Endothelial cell of umbilical vein (primary cell): ENCODE measurements at regions not wholly inside any gene's neighbourhood (a gene's known extent, or its start where the extent isn't known, plus 50 kb on each side); places are given as distances from the start of the nearest gene placed in this dataset.
A peak's percentile ranks its signal among the peaks of the same experiment; 100 is the strongest.

ENCODE experiments used
- BruUV-seq: library from RNA; stranded (reverse); fragments of 400-500 nt; replicated peaks from 2 replicates; lab custom pipeline; 2021; lab: Mats Ljungman, UMichigan
- CTCF ChIA-PET: fragments of 300-600, 350-600 bp; sonication (Branson Sonifier 250); formaldehyde crosslinking; loops from one replicate; lab custom pipeline; 2021; ENCODE audit warnings: antibody characterized with exemption, inconsistent platforms; lab: Charles Lee
- POLR2A ChIA-PET: fragments of 300-600, 350-600 bp; sonication (Branson Sonifier 250); formaldehyde crosslinking; loops from one replicate; lab custom pipeline; 2021; ENCODE audit warnings: antibody characterized with exemption, inconsistent platforms; lab: Charles Lee
- DNase-seq: peaks from one replicate; pipeline ENCODE4 v3.0.0-alpha.2; 2011; ENCODE audit warnings: low read depth, low spot score
- FAIRE-seq: peaks from 2 replicates; lab custom pipeline; 2011; peaks lifted over from hg19 to GRCh38; lab: Jason Lieb, UNC
- H2AFZ ChIP-seq: 2 replicates; pipeline ENCODE4 v1.6.0; 2012; ENCODE audit warnings: low read depth, low read length, control low read depth, inconsistent platforms
- H3K27ac ChIP-seq: 2 replicates; pipeline ENCODE4 v1.5.1; 2011; ENCODE audit warnings: low read depth, mild to moderate bottlenecking, control low read depth, low read length, moderate library complexity; ENCODE audit not compliant: insufficient read depth
- H3K27me3 ChIP-seq, 2 experiments: 2 replicates each; pipeline versions ENCODE4 v1.6.0 to v1.6.1; 2011; ENCODE audit warnings: low read length in 2 of 2, mixed read lengths in 1 of 2; ENCODE audit not compliant: control insufficient read depth in 2 of 2, insufficient read depth in 2 of 2
- H3K36me3 ChIP-seq, 2 experiments: 2 replicates in 1 of 2; 3 replicates in 1 of 2; pipeline ENCODE4 v1.5.1; 2011; ENCODE audit warnings: low read length in 2 of 2, mild to moderate bottlenecking in 1 of 2, moderate library complexity in 1 of 2; ENCODE audit not compliant: control insufficient read depth in 2 of 2, insufficient read depth in 2 of 2; ENCODE audit errors: extremely low read depth in 1 of 2
- H3K4me1 ChIP-seq: 3 replicates; pipeline ENCODE4 v1.5.1; 2011; ENCODE audit warnings: mild to moderate bottlenecking, low read length; ENCODE audit not compliant: control insufficient read depth, insufficient read depth; ENCODE audit errors: extremely low read depth
- H3K4me2 ChIP-seq: 2 replicates; pipeline ENCODE4 v1.6.1; 2011; ENCODE audit warnings: low read length, control low read depth, mixed read lengths; ENCODE audit not compliant: insufficient read depth
- H3K4me3 ChIP-seq, 3 experiments: fragments of 200-600 bp in 1 of 3; sonication (generic), shearing (Covaris generic) in 1 of 3; replicated peaks in 1 of 3; 2 replicates each; pipeline ENCODE4 v1.5.1; 2011 to 2016; ENCODE audit warnings: control low read depth in 3 of 3, low read length in 3 of 3, mild to moderate bottlenecking in 2 of 3, inconsistent platforms in 1 of 3, low read depth in 1 of 3, moderate library complexity in 1 of 3; ENCODE audit not compliant: insufficient read depth in 1 of 3
- H3K79me2 ChIP-seq: 2 replicates; pipeline ENCODE4 v1.6.0; 2012; ENCODE audit warnings: low read length, inconsistent platforms; ENCODE audit not compliant: control insufficient read depth, insufficient read depth
- H3K9ac ChIP-seq: replicated peaks from 2 replicates; pipeline ENCODE3; 2011; ENCODE audit warnings: low read length, control low read depth; ENCODE audit not compliant: insufficient read depth; ENCODE audit errors: extremely low read depth
- H3K9me1 ChIP-seq: replicated peaks from 3 replicates; pipeline ENCODE4 v1.6.0; 2011; ENCODE audit warnings: mild to moderate bottlenecking, low read length; ENCODE audit not compliant: control insufficient read depth, insufficient read depth; ENCODE audit errors: extremely low read depth
- H3K9me3 ChIP-seq: replicated peaks from 2 replicates; pipeline ENCODE4 v1.5.1; 2012; ENCODE audit warnings: low read length, inconsistent platforms; ENCODE audit not compliant: control insufficient read depth, insufficient read depth
- H4K20me1 ChIP-seq: replicated peaks from 2 replicates; pipeline ENCODE3; 2011; ENCODE audit warnings: mild to moderate bottlenecking, low read length; ENCODE audit not compliant: control insufficient read depth, insufficient read depth; ENCODE audit errors: extremely low read depth
- CTCF ChIP-seq, 2 donors: IDR thresholded peaks; 1 replicate in 1 of 2; 2 replicates in 1 of 2; pipeline ENCODE4 v1.5.1; 2011; ENCODE audit warnings: low read length in 2 of 2, mild to moderate bottlenecking in 2 of 2, moderate library complexity in 2 of 2, control low read depth in 1 of 2, inconsistent platforms in 1 of 2, low read depth in 1 of 2; ENCODE audit not compliant: insufficient read depth in 1 of 2; ENCODE audit errors: extremely low read depth in 1 of 2
- EZH2 ChIP-seq: IDR thresholded peaks from 2 replicates; pipeline ENCODE4 v1.6.1; 2012; ENCODE audit warnings: borderline replicate concordance, low read depth, mild to moderate bottlenecking, moderate library complexity, low read length, inconsistent platforms; ENCODE audit not compliant: severe bottlenecking
- FOS ChIP-seq: IDR thresholded peaks from 2 replicates; pipeline ENCODE4 v1.6.1; 2011; ENCODE audit warnings: mild to moderate bottlenecking, low read length, moderate library complexity, borderline replicate concordance; ENCODE audit not compliant: insufficient read depth
- GATA2 ChIP-seq: IDR thresholded peaks from 2 replicates; pipeline ENCODE4 v1.7.0; 2011; ENCODE audit warnings: low read depth, mild to moderate bottlenecking, moderate library complexity, mixed read lengths, low read length; ENCODE audit not compliant: insufficient read length, insufficient read depth
- JUN ChIP-seq: IDR thresholded peaks from 2 replicates; pipeline ENCODE4 v1.6.1; 2011; ENCODE audit warnings: borderline replicate concordance, low read depth; ENCODE audit not compliant: insufficient read length, insufficient read depth
- MYC ChIP-seq: IDR thresholded peaks from one replicate; pipeline ENCODE4 v1.6.1; 2011; ENCODE audit warnings: mild to moderate bottlenecking, low read depth, low read length
- POLR2A ChIP-seq: IDR thresholded peaks from 2 replicates; pipeline ENCODE4 v1.6.1; 2012; ENCODE audit warnings: low read depth, mild to moderate bottlenecking, control low read depth, low read length
- POLR2AphosphoS5 ChIP-seq: IDR thresholded peaks from 2 replicates; pipeline ENCODE4 v1.6.1; 2012; ENCODE audit warnings: low read depth, mild to moderate bottlenecking, control low read depth, low read length, moderate library complexity; ENCODE audit not compliant: insufficient read depth
- dilution Hi-C: fragments of 300-500 bp; cut with MboI; formaldehyde crosslinking; loops from one replicate; pipeline ENCODE4 v1.15.0; 2019; ENCODE audit warnings: low sequenced_read_pairs; ENCODE audit not compliant: extremely low pct_ligation_motif_present
- intact Hi-C: fragments of 100-400 bp; cut with micrococcal nuclease; formaldehyde crosslinking; loops from one replicate; pipeline ENCODE4 v1.10.0; 2022
- TF ChIP-seq, protein P1 (sequence below): IDR thresholded peaks from 2 replicates; pipeline ENCODE4 v1.6.1; 2011; ENCODE audit not compliant: insufficient read depth, insufficient read length

DNA sequence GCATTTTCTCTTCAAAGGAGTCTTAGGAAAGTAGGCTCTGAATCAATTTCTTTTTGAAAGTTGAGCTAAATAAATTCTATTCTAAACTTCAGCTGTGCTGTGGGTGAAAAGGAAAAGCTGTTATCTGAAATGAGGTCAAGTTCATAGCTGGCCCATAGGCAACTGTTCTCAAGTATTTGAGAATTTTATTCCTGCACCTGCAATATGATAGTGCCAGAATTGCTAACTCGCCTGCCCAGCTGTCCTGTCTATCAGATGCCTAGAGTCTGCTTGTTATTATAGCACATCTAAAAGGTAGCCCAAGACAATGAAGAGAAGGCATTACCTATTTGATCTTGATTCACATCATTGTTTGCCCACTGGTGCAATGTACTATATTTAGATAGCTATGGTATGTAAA is 798.7 kb downstream of the DIPK2A start:
- CTCF ChIA-PET = interaction anchor here (0.9 to 3.6 kb wide), 13 partner anchors 10 to 998 kb away, joined by 3 to 43 read pairs (median 8); partner anchors contain the start of gene DIPK2A
- no peaks in the 10 kb centered on the region for H3K27me3 ChIP-seq
- no TSS peak for BruUV-seq
- H3K9ac ChIP-seq = peak overlapping the region; percentile 26
- no peak overlapping the region for H3K4me3 ChIP-seq
- peak overlapping the region; percentile 88 for H3K27ac ChIP-seq
- H3K79me2 ChIP-seq = no peaks in the 10 kb centered on the region
- no peaks in the 10 kb centered on the region for H3K9me1 ChIP-seq
- FAIRE-seq (no peak), DNase-seq (no peak)
- H3K4me1 ChIP-seq = peaks cover 39% of the 10 kb centered on the region
- intact Hi-C loops = loop anchor here (2.0 kb wide), 5 partner anchors 63 to 999 kb away; no protein-coding TSS in a partner anchor
- H3K9me3 ChIP-seq = no peaks in the 10 kb centered on the region
- POLR2A ChIA-PET = interaction anchor here (0.6 to 2.6 kb wide), 2 partner anchors 94 to 798 kb away, joined by 4 to 29 read pairs; partner anchors contain the start of gene DIPK2A
- dilution Hi-C loops = no loop called here
- H3K4me2 ChIP-seq = peak overlapping the region; percentile 82
- peak overlapping the region; percentile 48 for H2AFZ ChIP-seq
- TF ChIP-seq JUN (no peak), POLR2AphosphoS5 (no peak), POLR2A (no peak), CTCF (IDR thresholded peaks at IDR 0.05; ENCODE audit: extremely low read depth in 1 of 2, insufficient read depth in 1 of 2, low read depth in 1 of 2, low read length in 2 of 2) (no peak), FOS (no peak), MYC (no peak), EZH2 (no peak), GATA2 (no peak)
- TF ChIP-seq, protein P1, sequence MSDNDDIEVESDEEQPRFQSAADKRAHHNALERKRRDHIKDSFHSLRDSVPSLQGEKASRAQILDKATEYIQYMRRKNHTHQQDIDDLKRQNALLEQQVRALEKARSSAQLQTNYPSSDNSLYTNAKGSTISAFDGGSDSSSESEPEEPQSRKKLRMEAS = no peak
- no peaks in the 10 kb centered on the region for H3K36me3 ChIP-seq
- H4K20me1 ChIP-seq = no peaks in the 10 kb centered on the region
